ENCODE measurements at regions not wholly inside any gene's neighbourhood (a gene's known extent, or its start where the extent isn't known, plus 50 kb on each side); places are given as distances from the start of the nearest gene placed in this dataset.

- Histone ChIP-seq H3K27me3 (ENCODE audit: insufficient read depth) (no peaks in the 10 kb centered on the region), H3K9me2 (no peaks in the 10 kb centered on the region), H3K27ac (ENCODE audit: low read depth in 2 of 2, low read length in 1 of 2) (no peak overlapping the region), H3K4me3 (ENCODE audit: low read depth in 2 of 2, low read length in 1 of 2) (no peak overlapping the region), H3K4me2 (no peak overlapping the region), H3K4me1 (ENCODE audit: control insufficient read depth in 1 of 2, insufficient read depth in 2 of 2, low read depth in 1 of 2, low read length in 1 of 2) (no peaks in the 10 kb centered on the region), H3K9ac (no peak overlapping the region), H2AFZ (ENCODE audit: low read depth) (no peak overlapping the region), H3K79me2 (ENCODE audit: insufficient read depth) (no peaks in the 10 kb centered on the region), H4K20me1 (ENCODE audit: insufficient read depth) (no peaks in the 10 kb centered on the region), H3K36me3 (replicated peaks in 1 of 2; ENCODE audit: control insufficient read depth in 1 of 2, insufficient read depth in 2 of 2, low read length in 1 of 2) (no peaks in the 10 kb centered on the region), H3F3A (replicated peaks; ENCODE audit: insufficient read depth) (no peaks in the 10 kb centered on the region), H3K9me3 (0 out of 2 replicates have a peak, but pooled peaks cover 8% of the 10 kb centered on the region)
- ChIA-PET CTCF (interaction anchor here (1.3 kb wide), 1 partner anchor 409 kb away, joined by 3 read pairs; no protein-coding TSS in a partner anchor), POLR2A (no interaction called here)
- TF ChIP-seq RCOR1 (IDR thresholded peaks at IDR 0.05; ENCODE audit: low read length): no peak
- DNase-seq: no peak
- WGBS (ENCODE audit: low lambda C conversion rate): 92% methylated on average over 2 of the region's 2 CpGs
Observed at GRCh38 chr7:41287559-41288335, 415.1 kb downstream of the INHBA start.

DNA sequence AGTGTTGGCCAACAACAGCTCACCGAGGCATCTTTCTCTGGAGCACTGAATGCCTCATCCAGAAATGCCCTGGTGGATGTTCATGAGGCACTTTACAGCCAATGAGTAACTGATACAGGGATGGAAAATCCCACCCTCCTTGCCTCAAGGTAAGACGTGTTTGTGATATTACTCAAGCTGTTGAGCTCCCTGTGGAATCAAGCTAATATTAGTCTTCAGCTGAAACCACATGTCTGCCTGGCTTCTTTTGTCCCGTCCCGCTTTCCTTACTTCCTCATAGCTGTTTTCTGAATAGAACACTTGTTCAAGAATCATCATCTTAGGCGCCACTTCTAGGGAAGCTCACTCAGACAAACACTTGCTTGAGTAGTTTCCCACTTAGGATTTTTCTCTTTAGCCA lies 422.4 kb downstream of the INHBA start:
- 48% methylated on average over 5 of the region's 5 CpGs for WGBS (ENCODE audit: low lambda C conversion rate)
- no peaks in the 10 kb centered on the region for H3K9me3 ChIP-seq
- H3K79me2 ChIP-seq (ENCODE audit: insufficient read depth): no peaks in the 10 kb centered on the region
- TF ChIP-seq MEF2A (IDR thresholded peaks at IDR 0.05; ENCODE audit: borderline replicate concordance, low read depth) (no peak), RCOR1 (IDR thresholded peaks at IDR 0.05; ENCODE audit: low read length) (no peak)
- H3F3A ChIP-seq (replicated peaks; ENCODE audit: insufficient read depth): no peaks in the 10 kb centered on the region
- no peak overlapping the region for H3K27ac ChIP-seq (ENCODE audit: low read depth in 2 of 2, low read length in 1 of 2)
- ChIA-PET POLR2A (no interaction called here), CTCF (interaction anchor here (1.0 to 1.5 kb wide), 3 partner anchors 416 to 1048 kb away, joined by 3 read pairs; no protein-coding TSS in a partner anchor)
- no peaks in the 10 kb centered on the region for H3K36me3 ChIP-seq (replicated peaks in 1 of 2; ENCODE audit: control insufficient read depth in 1 of 2, insufficient read depth in 2 of 2, low read length in 1 of 2)
- no peak overlapping the region for H3K9ac ChIP-seq
- DNase-seq: no peak
- no peaks in the 10 kb centered on the region for H3K27me3 ChIP-seq (ENCODE audit: insufficient read depth)
- H3K4me3 ChIP-seq (ENCODE audit: low read depth in 2 of 2, low read length in 1 of 2): no peak overlapping the region
- H3K4me1 ChIP-seq (ENCODE audit: control insufficient read depth in 1 of 2, insufficient read depth in 2 of 2, low read depth in 1 of 2, low read length in 1 of 2): no peaks in the 10 kb centered on the region
- H2AFZ ChIP-seq (ENCODE audit: low read depth): no peak overlapping the region
- no peaks in the 10 kb centered on the region for H4K20me1 ChIP-seq (ENCODE audit: insufficient read depth)
- H3K4me2 ChIP-seq: no peak overlapping the region
- no peaks in the 10 kb centered on the region for H3K9me2 ChIP-seq

- H3K27me3 ChIP-seq (ENCODE audit: insufficient read depth): no peaks in the 10 kb centered on the region
- H3K36me3 ChIP-seq (replicated peaks in 1 of 2; ENCODE audit: control insufficient read depth in 1 of 2, insufficient read depth in 2 of 2, low read length in 1 of 2): no peaks in the 10 kb centered on the region
- no peaks in the 10 kb centered on the region for H3K9me2 ChIP-seq
- no peak overlapping the region for H3K27ac ChIP-seq (ENCODE audit: low read depth in 2 of 2, low read length in 1 of 2)
- CTCF ChIA-PET: interaction anchor here (1.0 to 1.4 kb wide), 2 partner anchors 25 to 428 kb away, joined by 3 read pairs; no protein-coding TSS in a partner anchor
- H3K79me2 ChIP-seq (ENCODE audit: insufficient read depth): no peaks in the 10 kb centered on the region
- no peak overlapping the region for H2AFZ ChIP-seq (ENCODE audit: low read depth)
- H3K9me3 ChIP-seq: no peaks in the 10 kb centered on the region
- 72% methylated on average over 2 of the region's 2 CpGs for WGBS (ENCODE audit: low lambda C conversion rate)
- POLR2A ChIA-PET: interaction anchor here (0.6 kb wide), 1 partner anchor 21 kb away, joined by 4 read pairs; no protein-coding TSS in a partner anchor
- no peaks in the 10 kb centered on the region for H4K20me1 ChIP-seq (ENCODE audit: insufficient read depth)
- H3K4me2 ChIP-seq: no peak overlapping the region
- no peak overlapping the region for H3K9ac ChIP-seq
- DNase-seq: no peak
- no peaks in the 10 kb centered on the region for H3F3A ChIP-seq (replicated peaks; ENCODE audit: insufficient read depth)
- no peak overlapping the region for H3K4me3 ChIP-seq (ENCODE audit: low read depth in 2 of 2, low read length in 1 of 2)
- H3K4me1 ChIP-seq (ENCODE audit: control insufficient read depth in 1 of 2, insufficient read depth in 2 of 2, low read depth in 1 of 2, low read length in 1 of 2): no peaks in the 10 kb centered on the region; a peak in 1 of 4 replicates
- TF ChIP-seq JUND (IDR thresholded peaks at IDR 0.05) (no peak), TEAD4 (IDR thresholded peaks at IDR 0.05; ENCODE audit: borderline replicate concordance, insufficient read depth) (no peak), MAX (IDR thresholded peaks at IDR 0.05; ENCODE audit: low read depth) (no peak), MEF2A (IDR thresholded peaks at IDR 0.05; ENCODE audit: borderline replicate concordance, low read depth) (no peak), RXRA (IDR thresholded peaks at IDR 0.05; ENCODE audit: borderline replicate concordance, low read depth) (no peak), IRF3 (IDR thresholded peaks at IDR 0.05; ENCODE audit: low read depth, low read length) (no peak), RCOR1 (IDR thresholded peaks at IDR 0.05; ENCODE audit: low read length) (no peak), CHD2 (IDR thresholded peaks at IDR 0.05; ENCODE audit: low read length, partially characterized antibody) (no peak), USF1 (IDR thresholded peaks at IDR 0.05; ENCODE audit: borderline replicate concordance, low read depth) (no peak), NFIC (IDR thresholded peaks at IDR 0.05; ENCODE audit: borderline replicate concordance) (no peak), POLR2AphosphoS5 (IDR thresholded peaks at IDR 0.05; ENCODE audit: low read depth, low read length) (no peak), FOXM1 (IDR thresholded peaks at IDR 0.05; ENCODE audit: low read depth) (no peak), TCF12 (IDR thresholded peaks at IDR 0.05) (no peak), GABPA (IDR thresholded peaks at IDR 0.05; ENCODE audit: low read depth) (no peak), ELF1 (IDR thresholded peaks at IDR 0.05) (no peak)
- TF ChIP-seq, protein P1, sequence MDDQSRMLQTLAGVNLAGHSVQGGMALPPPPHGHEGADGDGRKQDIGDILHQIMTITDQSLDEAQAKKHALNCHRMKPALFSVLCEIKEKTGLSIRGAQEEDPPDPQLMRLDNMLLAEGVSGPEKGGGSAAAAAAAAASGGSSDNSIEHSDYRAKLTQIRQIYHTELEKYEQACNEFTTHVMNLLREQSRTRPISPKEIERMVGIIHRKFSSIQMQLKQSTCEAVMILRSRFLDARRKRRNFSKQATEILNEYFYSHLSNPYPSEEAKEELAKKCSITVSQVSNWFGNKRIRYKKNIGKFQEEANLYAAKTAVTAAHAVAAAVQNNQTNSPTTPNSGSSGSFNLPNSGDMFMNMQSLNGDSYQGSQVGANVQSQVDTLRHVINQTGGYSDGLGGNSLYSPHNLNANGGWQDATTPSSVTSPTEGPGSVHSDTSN (IDR thresholded peaks at IDR 0.05): no peak
- TF ChIP-seq, protein P2, sequence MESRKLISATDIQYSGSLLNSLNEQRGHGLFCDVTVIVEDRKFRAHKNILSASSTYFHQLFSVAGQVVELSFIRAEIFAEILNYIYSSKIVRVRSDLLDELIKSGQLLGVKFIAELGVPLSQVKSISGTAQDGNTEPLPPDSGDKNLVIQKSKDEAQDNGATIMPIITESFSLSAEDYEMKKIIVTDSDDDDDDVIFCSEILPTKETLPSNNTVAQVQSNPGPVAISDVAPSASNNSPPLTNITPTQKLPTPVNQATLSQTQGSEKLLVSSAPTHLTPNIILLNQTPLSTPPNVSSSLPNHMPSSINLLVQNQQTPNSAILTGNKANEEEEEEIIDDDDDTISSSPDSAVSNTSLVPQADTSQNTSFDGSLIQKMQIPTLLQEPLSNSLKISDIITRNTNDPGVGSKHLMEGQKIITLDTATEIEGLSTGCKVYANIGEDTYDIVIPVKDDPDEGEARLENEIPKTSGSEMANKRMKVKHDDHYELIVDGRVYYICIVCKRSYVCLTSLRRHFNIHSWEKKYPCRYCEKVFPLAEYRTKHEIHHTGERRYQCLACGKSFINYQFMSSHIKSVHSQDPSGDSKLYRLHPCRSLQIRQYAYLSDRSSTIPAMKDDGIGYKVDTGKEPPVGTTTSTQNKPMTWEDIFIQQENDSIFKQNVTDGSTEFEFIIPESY (IDR thresholded peaks at IDR 0.05; ENCODE audit: borderline replicate concordance, low read depth): no peak
Observed at GRCh38 chr7:41277561-41277960, 425.3 kb downstream of the INHBA start.

All from SK-N-SH (cell line).